ENCODE measurements at regions not wholly inside any gene's neighbourhood (a gene's known extent, or its start where the extent isn't known, plus 50 kb on each side); places are given as distances from the start of the nearest gene placed in this dataset.

DNA sequence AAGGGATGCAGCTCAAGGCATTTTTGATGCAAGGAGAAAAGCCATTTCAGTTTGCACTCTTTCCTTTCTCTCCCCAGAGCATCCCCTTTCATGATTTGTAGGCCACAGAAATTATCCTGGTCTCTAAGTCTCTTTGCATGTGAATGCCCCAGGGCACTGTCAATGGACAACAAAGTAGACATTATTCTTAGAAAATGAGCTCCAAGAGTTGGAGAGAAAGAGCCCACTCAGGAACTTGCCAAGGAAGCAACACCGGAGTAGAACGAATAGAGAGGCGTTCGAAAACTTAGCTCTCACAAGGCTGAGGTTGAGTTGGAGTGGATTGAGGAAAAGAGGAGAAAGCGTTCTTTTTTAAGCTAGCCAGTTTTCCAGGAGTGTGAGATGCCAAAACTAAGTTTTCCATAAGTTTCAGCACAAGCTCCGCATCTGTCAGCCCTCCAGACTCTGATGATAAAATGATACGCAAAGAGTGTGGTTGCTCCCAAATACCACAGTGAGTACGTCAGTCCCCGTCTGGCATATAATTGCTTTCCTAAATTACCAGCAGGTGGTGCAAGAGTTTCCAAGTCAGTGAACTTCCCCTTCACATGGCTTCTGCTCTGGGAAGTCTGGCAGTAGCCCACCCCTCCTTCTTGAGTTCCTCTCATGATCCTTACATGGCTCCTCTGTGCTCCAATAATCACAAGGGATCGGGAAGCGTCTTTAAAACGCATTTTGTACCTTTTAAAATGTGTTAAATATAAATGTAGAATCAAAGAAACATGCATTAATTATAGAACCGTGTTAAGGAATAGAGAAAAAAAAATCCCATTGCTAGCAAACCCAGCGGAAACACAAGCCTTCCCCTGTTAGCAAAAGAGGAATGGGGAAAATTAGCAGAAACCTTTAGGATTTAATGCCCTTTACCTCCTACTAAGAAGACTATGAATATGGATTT is 1060.6 kb upstream of the FANCL start:
- intact Hi-C loops (cut with micrococcal nuclease; ENCODE audit: unreplicated experiment) = loop anchor here (10.0 kb wide), 1 partner anchor 1283 kb away; no protein-coding TSS in a partner anchor
- no peaks in the 10 kb centered on the region for H3K79me2 ChIP-seq (ENCODE audit: low read depth)
- no peaks in the 10 kb centered on the region for H4K20me1 ChIP-seq (ENCODE audit: insufficient read depth)
- no peaks in the 10 kb centered on the region for H3K9me2 ChIP-seq (ENCODE audit: insufficient read depth)
- no peaks in the 10 kb centered on the region for H3K4me1 ChIP-seq (replicated peaks; ENCODE audit: insufficient read depth)
- no peaks in the 10 kb centered on the region for H3K36me3 ChIP-seq (ENCODE audit: low read depth)
- H3K27ac ChIP-seq = no peak overlapping the region
- H3F3A ChIP-seq (ENCODE audit: insufficient read depth, low read depth) = no peaks in the 10 kb centered on the region
- BruUV-seq (replicated peaks) = no TSS peak
- no peaks in the 10 kb centered on the region for H3K27me3 ChIP-seq (ENCODE audit: insufficient read depth, low read depth)
- TF ChIP-seq, protein P1, sequence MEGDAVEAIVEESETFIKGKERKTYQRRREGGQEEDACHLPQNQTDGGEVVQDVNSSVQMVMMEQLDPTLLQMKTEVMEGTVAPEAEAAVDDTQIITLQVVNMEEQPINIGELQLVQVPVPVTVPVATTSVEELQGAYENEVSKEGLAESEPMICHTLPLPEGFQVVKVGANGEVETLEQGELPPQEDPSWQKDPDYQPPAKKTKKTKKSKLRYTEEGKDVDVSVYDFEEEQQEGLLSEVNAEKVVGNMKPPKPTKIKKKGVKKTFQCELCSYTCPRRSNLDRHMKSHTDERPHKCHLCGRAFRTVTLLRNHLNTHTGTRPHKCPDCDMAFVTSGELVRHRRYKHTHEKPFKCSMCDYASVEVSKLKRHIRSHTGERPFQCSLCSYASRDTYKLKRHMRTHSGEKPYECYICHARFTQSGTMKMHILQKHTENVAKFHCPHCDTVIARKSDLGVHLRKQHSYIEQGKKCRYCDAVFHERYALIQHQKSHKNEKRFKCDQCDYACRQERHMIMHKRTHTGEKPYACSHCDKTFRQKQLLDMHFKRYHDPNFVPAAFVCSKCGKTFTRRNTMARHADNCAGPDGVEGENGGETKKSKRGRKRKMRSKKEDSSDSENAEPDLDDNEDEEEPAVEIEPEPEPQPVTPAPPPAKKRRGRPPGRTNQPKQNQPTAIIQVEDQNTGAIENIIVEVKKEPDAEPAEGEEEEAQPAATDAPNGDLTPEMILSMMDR (conservative IDR thresholded peaks at IDR 0.05) = peak; percentile 54
- TF ChIP-seq EZH2 (IDR thresholded peaks at IDR 0.05; ENCODE audit: low read depth) = no peak
- H2AFZ ChIP-seq = no peak overlapping the region
- POLR2A ChIA-PET (ENCODE audit: unreplicated experiment) = no interaction called here
- no peak overlapping the region for H3K4me3 ChIP-seq
- CTCF ChIA-PET = no interaction called here
- no peak overlapping the region for H3K4me2 ChIP-seq
- no peaks in the 10 kb centered on the region for H3K9me3 ChIP-seq (ENCODE audit: insufficient read depth, low read depth)
- peak; percentile 7 to 42 for DNase-seq

DNA sequence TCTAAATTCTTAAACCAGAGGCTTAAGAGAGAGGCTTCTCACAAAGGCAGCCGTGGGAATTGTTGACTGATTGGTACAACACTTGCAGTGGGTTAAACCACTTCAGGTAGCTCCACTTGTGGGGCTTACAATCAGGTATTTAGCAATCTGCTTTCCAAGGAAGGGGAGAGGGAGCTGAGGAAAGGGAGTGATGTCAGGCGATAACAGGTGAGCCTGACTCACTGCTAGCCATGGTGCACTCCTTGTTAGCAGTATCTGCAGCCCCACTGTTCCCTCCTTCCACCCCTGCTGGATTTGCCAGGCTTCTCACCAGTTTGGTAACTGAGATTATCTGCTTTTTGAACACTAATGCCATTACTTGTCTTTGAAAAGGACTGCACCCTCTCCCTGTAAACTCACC is 1056.7 kb upstream of the FANCL start:
- Histone ChIP-seq H3F3A (ENCODE audit: insufficient read depth, low read depth) (no peaks in the 10 kb centered on the region), H3K4me1 (replicated peaks; ENCODE audit: insufficient read depth) (no peaks in the 10 kb centered on the region), H3K36me3 (ENCODE audit: low read depth) (no peaks in the 10 kb centered on the region), H3K9me2 (ENCODE audit: insufficient read depth) (no peaks in the 10 kb centered on the region), H3K27ac (no peak overlapping the region), H3K79me2 (ENCODE audit: low read depth) (no peaks in the 10 kb centered on the region), H3K27me3 (ENCODE audit: insufficient read depth, low read depth) (no peaks in the 10 kb centered on the region), H3K9me3 (ENCODE audit: insufficient read depth, low read depth) (no peaks in the 10 kb centered on the region), H4K20me1 (ENCODE audit: insufficient read depth) (no peaks in the 10 kb centered on the region), H3K4me2 (no peak overlapping the region), H3K4me3 (no peak overlapping the region), H2AFZ (no peak overlapping the region)
- intact Hi-C loops (cut with micrococcal nuclease; ENCODE audit: unreplicated experiment) = no loop called here
- TF ChIP-seq EZH2 (IDR thresholded peaks at IDR 0.05; ENCODE audit: low read depth) = no peak
- TF ChIP-seq, protein P1 (conservative IDR thresholded peaks at IDR 0.05) = no peak
- no peak for DNase-seq
- ChIA-PET CTCF (no interaction called here), POLR2A (ENCODE audit: unreplicated experiment) (no interaction called here)
- BruUV-seq (replicated peaks) = no TSS peak

GRCh38 chr2:59296279-59296678 is 1055.2 kb upstream of the FANCL start:
- intact Hi-C loops (cut with micrococcal nuclease; ENCODE audit: unreplicated experiment) = no loop called here
- Histone ChIP-seq H3K27me3 (ENCODE audit: insufficient read depth, low read depth) (no peaks in the 10 kb centered on the region), H3K36me3 (ENCODE audit: low read depth) (no peaks in the 10 kb centered on the region), H3K27ac (no peak overlapping the region), H3K9me2 (ENCODE audit: insufficient read depth) (no peaks in the 10 kb centered on the region), H3K4me3 (no peak overlapping the region), H3F3A (ENCODE audit: insufficient read depth, low read depth) (no peaks in the 10 kb centered on the region), H3K4me1 (replicated peaks; ENCODE audit: insufficient read depth) (no peaks in the 10 kb centered on the region), H3K79me2 (ENCODE audit: low read depth) (no peaks in the 10 kb centered on the region), H4K20me1 (ENCODE audit: insufficient read depth) (no peaks in the 10 kb centered on the region), H3K9me3 (ENCODE audit: insufficient read depth, low read depth) (no peaks in the 10 kb centered on the region), H2AFZ (no peak overlapping the region), H3K4me2 (no peak overlapping the region)
- CTCF ChIA-PET = no interaction called here
- no peak for TF ChIP-seq EZH2 (IDR thresholded peaks at IDR 0.05; ENCODE audit: low read depth)
- TF ChIP-seq, protein P1 (conservative IDR thresholded peaks at IDR 0.05) = no peak
- POLR2A ChIA-PET (ENCODE audit: unreplicated experiment) = no interaction called here
- no peak for DNase-seq
- BruUV-seq (replicated peaks) = no TSS peak

All from PC-9 (cell line).